Spleen (tissue), 11 donors: ENCODE measurements at regions not wholly inside any gene's neighbourhood (a gene's known extent, or its start where the extent isn't known, plus 50 kb on each side); places are given as distances from the start of the nearest gene placed in this dataset.
"Not testable (repeated sequence)": the region's sequence is repeated elsewhere in the genome, so short reads cannot be mapped to it uniquely, and the experiment has no call there.

Experiments
- DNase-seq: peaks from one replicate; pipeline ENCODE4 v3.0.0-alpha.2; 2020
- H3K27ac ChIP-seq, 8 donors: fragments of 200-600 bp; sonication (generic) in 7 of 8; 1 replicate in 4 of 8; 2 replicates in 4 of 8; pipeline versions ENCODE4 v1.5.0 to v1.8.0; 2016 to 2021; ENCODE audit warnings: inconsistent platforms in 4 of 8, mild to moderate bottlenecking in 4 of 8, moderate library complexity in 1 of 8
- H3K27me3 ChIP-seq, 7 donors: fragments of 200-600 bp; sonication (generic) in 6 of 7; replicated peaks in 1 of 7; 1 replicate in 4 of 7; 2 replicates in 3 of 7; pipeline versions ENCODE4 v1.5.0 to v1.8.0; 2016 to 2021; ENCODE audit warnings: inconsistent platforms in 3 of 7, mild to moderate bottlenecking in 1 of 7
- H3K36me3 ChIP-seq, 6 donors: fragments of 200-600 bp; sonication (generic) in 5 of 6; 1 replicate in 4 of 6; 2 replicates in 2 of 6; pipeline versions ENCODE4 v1.5.0 to v1.8.0; 2016 to 2021; ENCODE audit warnings: inconsistent platforms in 2 of 6
- H3K4me1 ChIP-seq, 6 donors: fragments of 200-600 bp; sonication (generic) in 5 of 6; 1 replicate in 3 of 6; 2 replicates in 3 of 6; pipeline versions ENCODE4 v1.5.0 to v1.8.0; 2016 to 2021; ENCODE audit warnings: inconsistent platforms in 3 of 6
- H3K4me3 ChIP-seq, 8 donors: fragments of 200-600 bp; sonication (generic) in 7 of 8; 1 replicate in 4 of 8; 2 replicates in 4 of 8; pipeline versions ENCODE4 v1.5.0 to v1.8.0; 2016 to 2021; ENCODE audit warnings: inconsistent platforms in 4 of 8, mild to moderate bottlenecking in 4 of 8, moderate library complexity in 2 of 8
- H3K9me3 ChIP-seq, 8 donors: fragments of 200-600 bp; sonication (generic) in 7 of 8; 1 replicate in 4 of 8; 2 replicates in 4 of 8; pipeline versions ENCODE4 v1.5.0 to v1.8.0; 2016 to 2021; ENCODE audit warnings: inconsistent platforms in 4 of 8
- POLR2A ChIP-seq, 3 donors: fragments of 450-650 bp; IDR thresholded peaks; one replicate each; pipeline ENCODE4 v1.5.1; 2017; ENCODE audit warnings: antibody characterized with exemption in 3 of 3, mild to moderate bottlenecking in 1 of 3
- POLR2AphosphoS5 ChIP-seq, 3 donors: sonication (generic); formaldehyde crosslinking; IDR thresholded peaks; one replicate each; pipeline ENCODE4 v1.5.1; 2017; ENCODE audit warnings: antibody characterized with exemption in 3 of 3
- WGBS, 5 donors: extraction: QIAGEN DNeasy Blood & Tissue Kit in 3 of 5; methylation state at CpG; one replicate each; pipeline versions ENCODE4 v1.1.5 to v1.1.7; 2013 to 2018; 5-methylcytosine and 5-hydroxymethylcytosine counted together
- intact Hi-C: fragments of 100-400 bp; cut with DNase I; formaldehyde crosslinking; loops from one replicate; pipeline ENCODE4 v1.15.0; 2023; ENCODE audit warnings: low total_unique reads
- TF ChIP-seq, protein P1 (sequence below), 11 experiments: fragments of 200-600 bp in 7 of 11; fragments of 450-650 bp in 4 of 11; sonication (generic) in 4 of 11; IDR thresholded peaks in 8 of 11; conservative IDR thresholded peaks in 3 of 11; 1 replicate in 7 of 11; 2 replicates in 4 of 11; pipeline versions ENCODE4 v1.4.0 to v1.8.0; 2016 to 2021; ENCODE audit warnings: antibody characterized with exemption in 11 of 11, inconsistent platforms in 4 of 11, mild to moderate bottlenecking in 1 of 11
- donor health status: healthy with polysubstance abuse.
- donor health status: DM: no; HTN: no; CAD: no; lungs with moderate emphysema.
- donor health status: DM: no; HTN: no; CAD: no.
- donor health status: Bipolar disorder and iron deficiency.
- donor health status: healthy.
- donor health status: DM: no; HTN: no; CAD: no.
- donor health status: DM: yes; HTN: yes; CAD: no.

DNA sequence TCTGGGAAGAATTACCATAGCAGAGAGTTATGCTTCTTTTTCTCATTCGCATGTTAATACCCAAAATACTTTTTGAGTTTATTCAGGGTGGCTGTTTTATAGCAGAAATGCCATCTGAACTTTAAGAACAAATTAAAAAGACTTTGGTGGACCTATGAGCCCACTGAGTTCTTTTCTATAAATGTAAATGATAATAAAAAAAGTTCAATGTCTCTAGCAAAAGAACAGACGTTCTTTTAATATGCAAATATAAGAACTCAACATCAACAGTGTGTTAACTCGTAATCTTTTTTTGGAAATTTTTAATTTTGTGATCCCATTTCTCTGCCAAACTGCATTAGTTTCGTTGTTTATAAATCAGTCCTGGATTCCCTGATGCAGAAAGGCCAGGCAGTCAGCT lies 1283.0 kb upstream of the NUDT12 start:
- H3K27me3 ChIP-seq = no peaks in the 10 kb centered on the region
- WGBS, 5 donors = 58 to 78% (median 68%) methylated on average over 4 of the region's 4 CpGs
- no peak for TF ChIP-seq POLR2A (IDR thresholded peaks at IDR 0.05)
- no peak for TF ChIP-seq POLR2AphosphoS5 (IDR thresholded peaks at IDR 0.05)
- TF ChIP-seq, protein P1, sequence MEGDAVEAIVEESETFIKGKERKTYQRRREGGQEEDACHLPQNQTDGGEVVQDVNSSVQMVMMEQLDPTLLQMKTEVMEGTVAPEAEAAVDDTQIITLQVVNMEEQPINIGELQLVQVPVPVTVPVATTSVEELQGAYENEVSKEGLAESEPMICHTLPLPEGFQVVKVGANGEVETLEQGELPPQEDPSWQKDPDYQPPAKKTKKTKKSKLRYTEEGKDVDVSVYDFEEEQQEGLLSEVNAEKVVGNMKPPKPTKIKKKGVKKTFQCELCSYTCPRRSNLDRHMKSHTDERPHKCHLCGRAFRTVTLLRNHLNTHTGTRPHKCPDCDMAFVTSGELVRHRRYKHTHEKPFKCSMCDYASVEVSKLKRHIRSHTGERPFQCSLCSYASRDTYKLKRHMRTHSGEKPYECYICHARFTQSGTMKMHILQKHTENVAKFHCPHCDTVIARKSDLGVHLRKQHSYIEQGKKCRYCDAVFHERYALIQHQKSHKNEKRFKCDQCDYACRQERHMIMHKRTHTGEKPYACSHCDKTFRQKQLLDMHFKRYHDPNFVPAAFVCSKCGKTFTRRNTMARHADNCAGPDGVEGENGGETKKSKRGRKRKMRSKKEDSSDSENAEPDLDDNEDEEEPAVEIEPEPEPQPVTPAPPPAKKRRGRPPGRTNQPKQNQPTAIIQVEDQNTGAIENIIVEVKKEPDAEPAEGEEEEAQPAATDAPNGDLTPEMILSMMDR (IDR thresholded peaks at IDR 0.05 in 8 of 11, conservative IDR thresholded peaks at IDR 0.05 in 3 of 11) = no peak
- H3K27ac ChIP-seq = no peak overlapping the region
- peaks cover 0 to 23% (median 7%) of the 10 kb centered on the region in 8 donors for H3K9me3 ChIP-seq
- H3K4me3 ChIP-seq = no peak overlapping the region
- intact Hi-C loops = no loop called here
- H3K36me3 ChIP-seq = no peaks in the 10 kb centered on the region
- no peak for DNase-seq
- no peaks in the 10 kb centered on the region for H3K4me1 ChIP-seq

GRCh38 chr5:104843822-104844221 lies 1281.2 kb upstream of the NUDT12 start:
- DNase-seq = no peak
- Histone ChIP-seq H3K4me3 (no peak overlapping the region), H3K9me3 (peaks cover 0 to 16% (median 0%) of the 10 kb centered on the region in 8 donors), H3K27ac (no peak overlapping the region), H3K4me1 (no peaks in the 10 kb centered on the region), H3K36me3 (no peaks in the 10 kb centered on the region), H3K27me3 (no peaks in the 10 kb centered on the region)
- intact Hi-C loops = no loop called here
- TF ChIP-seq POLR2AphosphoS5 (IDR thresholded peaks at IDR 0.05) = no peak
- TF ChIP-seq, protein P1 (IDR thresholded peaks at IDR 0.05 in 8 of 11, conservative IDR thresholded peaks at IDR 0.05 in 3 of 11) = no peak
- no peak for TF ChIP-seq POLR2A (IDR thresholded peaks at IDR 0.05)
- 8 to 16% (median 10%) methylated on average over 2 of the region's 2 CpGs for WGBS, 5 donors

DNA sequence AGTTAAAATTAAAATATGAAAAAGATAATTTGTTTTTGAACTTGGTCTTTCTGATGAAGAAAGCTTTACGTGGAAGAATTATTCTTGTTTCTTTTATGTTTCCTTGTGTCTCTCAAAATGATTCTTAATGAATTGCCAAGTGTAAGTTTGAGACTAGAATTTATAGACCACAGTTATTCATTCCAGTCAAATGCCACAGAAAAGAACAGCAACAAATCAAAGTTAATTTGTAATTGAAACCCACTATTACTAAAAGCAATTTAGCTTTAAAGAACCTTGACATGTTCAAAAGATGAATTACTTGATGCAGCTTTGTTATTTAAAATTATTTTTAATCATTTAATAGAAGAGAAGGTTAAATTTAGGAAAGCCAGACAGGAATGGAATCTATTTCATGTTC lies 1277.7 kb upstream of the NUDT12 start:
- WGBS, 5 donors = 64 to 79% (median 72%) methylated on average over 1 of the region's 1 CpG
- no peaks in the 10 kb centered on the region for H3K4me1 ChIP-seq
- TF ChIP-seq POLR2A (IDR thresholded peaks at IDR 0.05) (no peak), POLR2AphosphoS5 (IDR thresholded peaks at IDR 0.05) (no peak)
- TF ChIP-seq, protein P1 (IDR thresholded peaks at IDR 0.05 in 8 of 11, conservative IDR thresholded peaks at IDR 0.05 in 3 of 11) = no peak
- DNase-seq = no peak
- no peaks in the 10 kb centered on the region for H3K36me3 ChIP-seq
- intact Hi-C loops = no loop called here
- H3K9me3 ChIP-seq = peaks cover 0 to 8% (median 0%) of the 10 kb centered on the region in 8 donors
- H3K27ac ChIP-seq = no peak overlapping the region
- no peaks in the 10 kb centered on the region for H3K27me3 ChIP-seq
- H3K4me3 ChIP-seq = no peak overlapping the region

DNA sequence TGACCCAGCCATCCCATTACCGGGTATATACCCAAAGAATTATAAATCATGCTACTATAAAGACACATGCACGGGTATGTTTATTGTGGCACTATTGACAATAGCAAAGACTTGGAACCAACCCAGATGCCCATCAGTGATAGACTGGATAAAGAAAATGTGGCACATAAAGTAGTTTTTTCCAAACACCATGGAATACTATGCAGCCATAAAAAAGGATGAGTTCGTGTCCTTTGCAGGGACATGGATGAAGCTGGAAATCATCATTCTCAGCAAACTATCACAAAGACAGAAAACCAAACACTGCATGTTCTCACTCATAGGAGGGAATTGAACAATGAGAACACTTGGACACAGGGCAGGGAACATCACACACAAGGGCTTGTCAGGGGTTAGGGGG lies 1268.9 kb upstream of the NUDT12 start:
- DNase-seq, H3K4me1 ChIP-seq, H3K4me3 ChIP-seq, intact Hi-C loops, H3K27me3 ChIP-seq, H3K36me3 ChIP-seq, H3K27ac ChIP-seq: not testable (repeated sequence)
- WGBS, 5 donors = 87 to 94% (median 93%) methylated on average over 3 of the region's 3 CpGs
- peaks cover 0 to 13% (median 7%) of the 10 kb centered on the region in 8 donors for H3K9me3 ChIP-seq

DNA sequence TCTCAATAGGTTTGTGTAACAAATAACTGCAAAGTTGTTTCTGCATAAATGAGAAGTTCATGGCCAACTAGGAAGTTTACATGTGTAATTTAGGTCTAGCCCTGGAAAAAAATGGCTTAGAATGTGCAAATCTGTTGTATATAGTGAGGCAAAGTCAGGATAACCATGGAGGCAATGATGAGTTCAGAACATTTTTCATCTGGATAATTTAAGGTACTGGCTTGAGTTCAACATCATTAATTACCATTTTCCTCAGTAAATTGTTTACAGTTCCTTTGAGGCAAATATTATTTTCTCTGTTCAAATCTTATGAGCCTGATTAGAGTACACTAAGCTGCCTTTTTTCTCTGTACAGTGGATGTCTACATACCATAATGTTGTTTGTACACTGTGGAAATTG lies 1259.0 kb upstream of the NUDT12 start:
- TF ChIP-seq POLR2AphosphoS5 (IDR thresholded peaks at IDR 0.05) = no peak
- TF ChIP-seq, protein P1 (IDR thresholded peaks at IDR 0.05 in 8 of 11, conservative IDR thresholded peaks at IDR 0.05 in 3 of 11) = no peak
- no peak for TF ChIP-seq POLR2A (IDR thresholded peaks at IDR 0.05)
- Histone ChIP-seq H3K27ac (no peak overlapping the region), H3K27me3 (no peaks in the 10 kb centered on the region), H3K36me3 (no peaks in the 10 kb centered on the region), H3K4me3 (no peak overlapping the region), H3K9me3 (peaks cover 0 to 3% (median 0%) of the 10 kb centered on the region in 8 donors), H3K4me1 (no peaks in the 10 kb centered on the region)
- DNase-seq = no peak
- intact Hi-C loops = no loop called here
